IMR-90 (cell line): ENCODE measurements at regions not wholly inside any gene's neighbourhood (a gene's known extent, or its start where the extent isn't known, plus 50 kb on each side); places are given as distances from the start of the nearest gene placed in this dataset.

Experiments
- ATAC-seq: fragments of 200-7000 bp; cut with Tn5 transposase; 2 replicates; pipeline ENCODE4 v1.9.1; 2020; ENCODE audit warnings: low read depth, mild to moderate bottlenecking, moderate library complexity
- BruUV-seq: library from RNA; stranded (reverse); fragments of 400-500 nt; replicated peaks from 2 replicates; lab custom pipeline; 2021; lab: Mats Ljungman, UMichigan
- CTCF ChIA-PET: fragments of 300-600 bp; formaldehyde crosslinking; extraction: SDS; loops from one replicate; lab custom pipeline; 2021; ENCODE audit warnings: antibody characterized with exemption; lab: Yijun Ruan, JAX
- POLR2A ChIA-PET: fragments of 300-600 bp; sonication (Branson Sonifier 250); formaldehyde crosslinking; loops from one replicate; lab custom pipeline; 2022; ENCODE audit warnings: antibody characterized with exemption; ENCODE audit not compliant: unreplicated experiment; lab: Charles Lee
- DNase-seq: peaks from one replicate; pipeline ENCODE4 v3.0.0; 2013
- H2AFZ ChIP-seq: replicated peaks from 2 replicates; pipeline ENCODE3; 2013; ENCODE audit warnings: low read length, mild to moderate bottlenecking; ENCODE audit not compliant: poor library complexity
- H2AK5ac ChIP-seq: 2 replicates; pipeline ENCODE4 v1.6.1; 2013; ENCODE audit warnings: low read depth, low read length, inconsistent platforms
- H2AK9ac ChIP-seq: replicated peaks from 2 replicates; pipeline ENCODE3; 2013; ENCODE audit warnings: mild to moderate bottlenecking, low read depth, low read length, moderate library complexity; ENCODE audit not compliant: poor library complexity
- H2BK120ac ChIP-seq: 2 replicates; pipeline ENCODE4 v1.6.1; 2013; ENCODE audit warnings: low read depth, low read length, inconsistent platforms
- H2BK15ac ChIP-seq: 3 replicates; pipeline ENCODE4 v1.6.1; 2013; ENCODE audit warnings: low read depth, low read length, inconsistent platforms
- H2BK20ac ChIP-seq: 2 replicates; pipeline ENCODE4 v1.6.1; 2013; ENCODE audit warnings: low read depth, mild to moderate bottlenecking, inconsistent platforms, low read length, moderate library complexity
- H2BK5ac ChIP-seq: 2 replicates; pipeline ENCODE4 v1.6.1; 2013; ENCODE audit warnings: mild to moderate bottlenecking, low read depth, low read length, inconsistent platforms; ENCODE audit not compliant: poor library complexity, severe bottlenecking
- H3K14ac ChIP-seq: replicated peaks from 2 replicates; pipeline ENCODE4 v1.6.1; 2013; ENCODE audit warnings: low read depth, low read length, inconsistent platforms
- H3K18ac ChIP-seq: 2 replicates; pipeline ENCODE4 v1.6.1; 2013; ENCODE audit warnings: low read depth, low read length, control low read depth
- H3K23ac ChIP-seq: 2 replicates; pipeline ENCODE4 v1.6.1; 2013; ENCODE audit warnings: low read depth, low read length, inconsistent platforms
- H3K27ac ChIP-seq: 2 replicates; pipeline ENCODE4 v1.5.1; 2013; ENCODE audit warnings: mild to moderate bottlenecking, control low read depth, low read length; ENCODE audit not compliant: insufficient read depth
- H3K27me3 ChIP-seq: 2 replicates; pipeline ENCODE4 v1.6.1; 2013; ENCODE audit warnings: low read length; ENCODE audit not compliant: control insufficient read depth, insufficient read depth
- H3K36me3 ChIP-seq: 2 replicates; pipeline ENCODE4 v1.6.1; 2013; ENCODE audit warnings: low read length, mixed read lengths; ENCODE audit not compliant: control insufficient read depth, insufficient read depth
- H3K4ac ChIP-seq: 2 replicates; pipeline ENCODE4 v1.6.1; 2013; ENCODE audit warnings: low read depth, low read length, inconsistent platforms
- H3K4me1 ChIP-seq: 2 replicates; pipeline ENCODE4 v1.6.1; 2013; ENCODE audit warnings: low read length, mixed read lengths; ENCODE audit not compliant: control insufficient read depth, insufficient read depth
- H3K4me2 ChIP-seq: 2 replicates; pipeline ENCODE4 v1.6.1; 2013; ENCODE audit warnings: low read depth, mild to moderate bottlenecking, control low read depth, low read length, moderate library complexity
- H3K4me3 ChIP-seq: 2 replicates; pipeline ENCODE4 v1.5.1; 2013; ENCODE audit warnings: low read depth, mild to moderate bottlenecking, control low read depth, low read length, moderate library complexity; ENCODE audit not compliant: insufficient read depth
- H3K56ac ChIP-seq: 2 replicates; pipeline ENCODE4 v1.6.1; 2013; ENCODE audit warnings: low read length, inconsistent platforms; ENCODE audit not compliant: insufficient read depth; ENCODE audit errors: extremely low read depth
- H3K79me1 ChIP-seq, 2 experiments: 2 replicates each; pipeline ENCODE4 v1.6.1; 2013; ENCODE audit warnings: low read length in 2 of 2, inconsistent platforms in 1 of 2, low read depth in 1 of 2
- H3K9ac ChIP-seq: 2 replicates; pipeline ENCODE4 v1.6.1; 2013; ENCODE audit warnings: low read depth, low read length, control low read depth
- H3K9me1 ChIP-seq: 2 replicates; pipeline ENCODE4 v1.6.1; 2013; ENCODE audit warnings: low read length, inconsistent platforms; ENCODE audit not compliant: insufficient read depth
- H3K9me3 ChIP-seq: 2 replicates; pipeline ENCODE4 v1.6.1; 2013; ENCODE audit warnings: low read length; ENCODE audit not compliant: control insufficient read depth, insufficient read depth
- H4K20me1 ChIP-seq: 2 replicates; pipeline ENCODE4 v1.6.1; 2013; ENCODE audit warnings: low read length, inconsistent platforms; ENCODE audit not compliant: insufficient read depth
- H4K5ac ChIP-seq: 2 replicates; pipeline ENCODE4 v1.6.1; 2013; ENCODE audit warnings: mild to moderate bottlenecking, low read depth, low read length, control low read depth
- H4K8ac ChIP-seq, 2 experiments: 2 replicates each; pipeline ENCODE4 v1.6.1; 2013; ENCODE audit warnings: low read depth in 2 of 2, low read length in 2 of 2, control low read depth in 1 of 2, inconsistent platforms in 1 of 2
- H4K91ac ChIP-seq: 2 replicates; pipeline ENCODE4 v1.6.1; 2013; ENCODE audit warnings: low read depth, low read length, inconsistent platforms; ENCODE audit not compliant: insufficient read depth
- CEBPB ChIP-seq: IDR thresholded peaks from 2 replicates; pipeline ENCODE4 v1.6.1; 2012; ENCODE audit warnings: low read depth, low read length, improper control_type of control experiment
- MAZ ChIP-seq: IDR thresholded peaks from 2 replicates; pipeline ENCODE4 v1.6.1; 2012; ENCODE audit warnings: low read depth, mild to moderate bottlenecking, low read length, improper control_type of control experiment, moderate library complexity, borderline replicate concordance
- POLR2A ChIP-seq: IDR thresholded peaks from 2 replicates; pipeline ENCODE4 v1.6.1; 2012; ENCODE audit warnings: mild to moderate bottlenecking, low read depth, low read length
- RAD21 ChIP-seq: IDR thresholded peaks from 2 replicates; pipeline ENCODE4 v1.6.1; 2012; ENCODE audit warnings: low read length, improper control_type of control experiment
- RCOR1 ChIP-seq: IDR thresholded peaks from 2 replicates; pipeline ENCODE4 v1.6.1; 2012; ENCODE audit warnings: mild to moderate bottlenecking, low read length, improper control_type of control experiment; ENCODE audit not compliant: insufficient replicate concordance
- WGBS, 2 experiments: methylation state at CpG; one replicate each; pipeline versions ENCODE4 v1.1.5 to v1.1.7; 2013; ENCODE audit warnings: missing lambda C conversion rate in 2 of 2; ENCODE audit not compliant: insufficient read length in 1 of 2; ENCODE audit errors: extremely low coverage in 2 of 2; 5-methylcytosine and 5-hydroxymethylcytosine counted together
- dilution Hi-C: fragments of 300-500 bp; cut with HindIII; formaldehyde crosslinking; loops from one replicate; pipeline ENCODE4 v1.14.3; 2018; ENCODE audit warnings: low sequenced_read_pairs; ENCODE audit not compliant: unreplicated experiment
- in situ Hi-C: fragments of 300-500 bp; cut with MboI; formaldehyde crosslinking; loops from 3 replicates; pipeline ENCODE4 v1.14.3; 2019; ENCODE audit warnings: low sequenced_read_pairs, inconsistent platforms, mixed read lengths
- intact Hi-C: fragments of 100-400 bp; cut with micrococcal nuclease; formaldehyde crosslinking; loops from 2 replicates; pipeline ENCODE4 v1.10.0; 2022
- TF ChIP-seq, protein P1 (sequence below): fragments of 150-350 bp; IDR thresholded peaks from 2 replicates; pipeline ENCODE4 v1.6.1; 2017; ENCODE audit warnings: mild to moderate bottlenecking, antibody characterized with exemption, low read length, low read depth
- TF ChIP-seq, protein P2 (sequence below): fragments of 150-350 bp; IDR thresholded peaks from 2 replicates; pipeline ENCODE4 v1.6.1; 2016; ENCODE audit warnings: low read depth, mild to moderate bottlenecking, low read length, moderate library complexity, borderline replicate concordance

DNA sequence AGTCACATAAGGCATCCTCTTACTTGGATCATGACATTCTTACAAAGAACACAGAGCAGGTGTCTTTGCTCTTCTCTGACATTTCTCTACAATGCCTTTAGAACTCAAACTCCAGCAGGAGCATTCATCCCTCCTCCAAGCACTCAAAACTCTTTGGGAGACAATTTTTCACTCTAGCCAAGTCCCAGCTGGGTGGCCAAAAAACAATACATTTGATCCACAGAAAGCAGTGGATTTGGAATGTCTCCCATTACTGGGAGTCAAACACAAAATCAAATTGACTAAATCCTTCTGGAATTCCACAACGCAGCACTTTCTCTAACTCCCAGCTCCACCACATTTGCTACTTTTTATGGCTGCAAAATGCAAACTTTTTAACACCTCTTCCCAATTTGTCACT, 108.6 kb upstream of the VGLL2 start:
- Histone ChIP-seq H3K27ac (no peak overlapping the region), H4K20me1 (no peaks in the 10 kb centered on the region), H2AK9ac (no peak overlapping the region), H2BK5ac (no peak overlapping the region), H2BK15ac (no peak overlapping the region), H2BK20ac (no peak overlapping the region), H3K4me2 (no peak overlapping the region), H3K9me1 (no peaks in the 10 kb centered on the region), H3K23ac (no peak overlapping the region), H4K91ac (no peak overlapping the region), H3K4me3 (no peak overlapping the region), H3K9ac (no peak overlapping the region), H3K14ac (no peak overlapping the region), H2AFZ (no peak overlapping the region), H2BK120ac (no peak overlapping the region), H3K4me1 (no peaks in the 10 kb centered on the region), H3K18ac (no peak overlapping the region), H3K56ac (no peak overlapping the region), H2AK5ac (no peak overlapping the region), H3K27me3 (no peaks in the 10 kb centered on the region), H3K9me3 (peaks cover 6% of the 10 kb centered on the region; the same call in 1 of the 2 replicates), H3K36me3 (no peaks in the 10 kb centered on the region), H3K79me1 (no peaks in the 10 kb centered on the region), H4K8ac (no peak overlapping the region), H3K4ac (no peak overlapping the region), H4K5ac (no peak overlapping the region)
- no CpG with 5 or more reads among the region's 1 CpG for WGBS, 2 experiments
- dilution Hi-C loops (no loop called here), intact Hi-C loops (no loop called here), in situ Hi-C loops (no loop called here)
- TF ChIP-seq, protein P1, sequence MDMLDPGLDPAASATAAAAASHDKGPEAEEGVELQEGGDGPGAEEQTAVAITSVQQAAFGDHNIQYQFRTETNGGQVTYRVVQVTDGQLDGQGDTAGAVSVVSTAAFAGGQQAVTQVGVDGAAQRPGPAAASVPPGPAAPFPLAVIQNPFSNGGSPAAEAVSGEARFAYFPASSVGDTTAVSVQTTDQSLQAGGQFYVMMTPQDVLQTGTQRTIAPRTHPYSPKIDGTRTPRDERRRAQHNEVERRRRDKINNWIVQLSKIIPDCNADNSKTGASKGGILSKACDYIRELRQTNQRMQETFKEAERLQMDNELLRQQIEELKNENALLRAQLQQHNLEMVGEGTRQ, result no peak
- TF ChIP-seq POLR2A (no peak), MAZ (no peak), CEBPB (no peak), RCOR1 (no peak), RAD21 (no peak)
- TF ChIP-seq, protein P2, sequence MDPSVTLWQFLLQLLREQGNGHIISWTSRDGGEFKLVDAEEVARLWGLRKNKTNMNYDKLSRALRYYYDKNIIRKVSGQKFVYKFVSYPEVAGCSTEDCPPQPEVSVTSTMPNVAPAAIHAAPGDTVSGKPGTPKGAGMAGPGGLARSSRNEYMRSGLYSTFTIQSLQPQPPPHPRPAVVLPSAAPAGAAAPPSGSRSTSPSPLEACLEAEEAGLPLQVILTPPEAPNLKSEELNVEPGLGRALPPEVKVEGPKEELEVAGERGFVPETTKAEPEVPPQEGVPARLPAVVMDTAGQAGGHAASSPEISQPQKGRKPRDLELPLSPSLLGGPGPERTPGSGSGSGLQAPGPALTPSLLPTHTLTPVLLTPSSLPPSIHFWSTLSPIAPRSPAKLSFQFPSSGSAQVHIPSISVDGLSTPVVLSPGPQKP, result no peak
- no peak for ATAC-seq
- POLR2A ChIA-PET, result no interaction called here
- DNase-seq, result no peak
- BruUV-seq, result no TSS peak
- CTCF ChIA-PET, result no interaction called here
